HL-60 (cell line): ENCODE measurements at regions not wholly inside any gene's neighbourhood (a gene's known extent, or its start where the extent isn't known, plus 50 kb on each side); places are given as distances from the start of the nearest gene placed in this dataset.

ENCODE experiments used
- CTCF ChIP-seq: IDR thresholded peaks from one replicate; pipeline ENCODE4 v1.5.1; 2011; ENCODE audit warnings: low read length, control low read depth, inconsistent platforms; ENCODE audit not compliant: insufficient read depth
- POLR2AphosphoS5 ChIP-seq: IDR thresholded peaks from 2 replicates; pipeline ENCODE4 v1.6.1; 2012; ENCODE audit warnings: low read depth
- SPI1 ChIP-seq: IDR thresholded peaks from 2 replicates; pipeline ENCODE4 v1.6.1; 2012; ENCODE audit warnings: low read depth, mild to moderate bottlenecking, borderline replicate concordance
- TF ChIP-seq, protein P1 (sequence below): IDR thresholded peaks from 2 replicates; pipeline ENCODE4 v1.6.1; 2012; ENCODE audit warnings: low read depth; ENCODE audit not compliant: insufficient replicate concordance

GRCh38 chr9:25562101-25562500 is 116.1 kb downstream of the TUSC1 start:
- no peak for TF ChIP-seq CTCF
- TF ChIP-seq, protein P1, sequence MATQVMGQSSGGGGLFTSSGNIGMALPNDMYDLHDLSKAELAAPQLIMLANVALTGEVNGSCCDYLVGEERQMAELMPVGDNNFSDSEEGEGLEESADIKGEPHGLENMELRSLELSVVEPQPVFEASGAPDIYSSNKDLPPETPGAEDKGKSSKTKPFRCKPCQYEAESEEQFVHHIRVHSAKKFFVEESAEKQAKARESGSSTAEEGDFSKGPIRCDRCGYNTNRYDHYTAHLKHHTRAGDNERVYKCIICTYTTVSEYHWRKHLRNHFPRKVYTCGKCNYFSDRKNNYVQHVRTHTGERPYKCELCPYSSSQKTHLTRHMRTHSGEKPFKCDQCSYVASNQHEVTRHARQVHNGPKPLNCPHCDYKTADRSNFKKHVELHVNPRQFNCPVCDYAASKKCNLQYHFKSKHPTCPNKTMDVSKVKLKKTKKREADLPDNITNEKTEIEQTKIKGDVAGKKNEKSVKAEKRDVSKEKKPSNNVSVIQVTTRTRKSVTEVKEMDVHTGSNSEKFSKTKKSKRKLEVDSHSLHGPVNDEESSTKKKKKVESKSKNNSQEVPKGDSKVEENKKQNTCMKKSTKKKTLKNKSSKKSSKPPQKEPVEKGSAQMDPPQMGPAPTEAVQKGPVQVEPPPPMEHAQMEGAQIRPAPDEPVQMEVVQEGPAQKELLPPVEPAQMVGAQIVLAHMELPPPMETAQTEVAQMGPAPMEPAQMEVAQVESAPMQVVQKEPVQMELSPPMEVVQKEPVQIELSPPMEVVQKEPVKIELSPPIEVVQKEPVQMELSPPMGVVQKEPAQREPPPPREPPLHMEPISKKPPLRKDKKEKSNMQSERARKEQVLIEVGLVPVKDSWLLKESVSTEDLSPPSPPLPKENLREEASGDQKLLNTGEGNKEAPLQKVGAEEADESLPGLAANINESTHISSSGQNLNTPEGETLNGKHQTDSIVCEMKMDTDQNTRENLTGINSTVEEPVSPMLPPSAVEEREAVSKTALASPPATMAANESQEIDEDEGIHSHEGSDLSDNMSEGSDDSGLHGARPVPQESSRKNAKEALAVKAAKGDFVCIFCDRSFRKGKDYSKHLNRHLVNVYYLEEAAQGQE = no peak
- no peak for TF ChIP-seq SPI1
- no peak for TF ChIP-seq POLR2AphosphoS5
